ENCODE measurements at regions not wholly inside any gene's neighbourhood (a gene's known extent, or its start where the extent isn't known, plus 50 kb on each side); places are given as distances from the start of the nearest gene placed in this dataset.

- Histone ChIP-seq H3K4me2 (ENCODE audit: low read depth, low read length) (no peak overlapping the region), H2BK5ac (ENCODE audit: low read depth, low read length, poor library complexity, severe bottlenecking) (no peak overlapping the region), H4K8ac (ENCODE audit: low read depth in 2 of 2, low read length in 2 of 2) (no peak overlapping the region), H2AK5ac (ENCODE audit: low read depth, low read length) (no peak overlapping the region), H3K79me1 (ENCODE audit: low read depth in 1 of 2, low read length in 2 of 2) (no peaks in the 10 kb centered on the region), H3K18ac (ENCODE audit: low read depth, low read length) (no peak overlapping the region), H3K27ac (ENCODE audit: insufficient read depth, low read length) (no peak overlapping the region), H2BK20ac (ENCODE audit: low read depth, low read length) (no peak overlapping the region), H3K9me3 (ENCODE audit: control insufficient read depth, insufficient read depth, low read length) (peaks cover 48% of the 10 kb centered on the region), H4K91ac (ENCODE audit: insufficient read depth, low read depth, low read length) (no peak overlapping the region), H2BK15ac (ENCODE audit: low read depth, low read length) (no peak overlapping the region), H4K20me1 (ENCODE audit: insufficient read depth, low read length) (no peaks in the 10 kb centered on the region), H3K14ac (replicated peaks; ENCODE audit: low read depth, low read length) (no peak overlapping the region), H4K5ac (ENCODE audit: low read depth, low read length) (no peak overlapping the region), H3K36me3 (ENCODE audit: control insufficient read depth, insufficient read depth, low read length) (no peaks in the 10 kb centered on the region), H3K27me3 (ENCODE audit: control insufficient read depth, insufficient read depth, low read length) (no peaks in the 10 kb centered on the region), H3K9ac (ENCODE audit: low read depth, low read length) (no peak overlapping the region), H3K56ac (ENCODE audit: extremely low read depth, insufficient read depth, low read length) (no peak overlapping the region), H2AFZ (replicated peaks; ENCODE audit: low read length, poor library complexity) (no peak overlapping the region), H3K4me1 (ENCODE audit: control insufficient read depth, insufficient read depth, low read length) (no peaks in the 10 kb centered on the region), H3K4me3 (ENCODE audit: insufficient read depth, low read depth, low read length) (no peak overlapping the region), H2BK120ac (ENCODE audit: low read depth, low read length) (no peak overlapping the region), H3K9me1 (ENCODE audit: insufficient read depth, low read length) (no peaks in the 10 kb centered on the region), H2AK9ac (replicated peaks; ENCODE audit: low read depth, low read length, poor library complexity) (no peak overlapping the region), H3K4ac (ENCODE audit: low read depth, low read length) (no peak overlapping the region), H3K23ac (ENCODE audit: low read depth, low read length) (no peak overlapping the region)
- no TSS peak for BruUV-seq (replicated peaks)
- ATAC-seq (ENCODE audit: low read depth) (no peak), DNase-seq (no peak)
- ChIA-PET POLR2A (ENCODE audit: unreplicated experiment) (no interaction called here), CTCF (no interaction called here)
- intact Hi-C loops (cut with micrococcal nuclease) = no loop called here
- no peak for TF ChIP-seq BHLHE40 (IDR thresholded peaks at IDR 0.05; ENCODE audit: low read depth, low read length)
- no peak for TF ChIP-seq ELK1 (IDR thresholded peaks at IDR 0.05; ENCODE audit: borderline replicate concordance, low read depth, low read length)
- no peak for TF ChIP-seq RFX5 (IDR thresholded peaks at IDR 0.05; ENCODE audit: low read depth, low read length)
- no peak for TF ChIP-seq POLR2A (IDR thresholded peaks at IDR 0.05; ENCODE audit: low read depth, low read length)
- no peak for TF ChIP-seq USF2 (IDR thresholded peaks at IDR 0.05; ENCODE audit: low read depth, low read length)
- TF ChIP-seq NFE2L2 (IDR thresholded peaks at IDR 0.05; ENCODE audit: low read depth, low read length) = no peak
- TF ChIP-seq MAFK (IDR thresholded peaks at IDR 0.05; ENCODE audit: low read depth, low read length) = no peak
- TF ChIP-seq MAZ (IDR thresholded peaks at IDR 0.05; ENCODE audit: borderline replicate concordance, low read depth, low read length) = no peak
- no peak for TF ChIP-seq FOS (IDR thresholded peaks at IDR 0.05; ENCODE audit: low read depth, low read length)
- in situ Hi-C loops (cut with MboI; ENCODE audit: low sequenced_read_pairs) = no loop called here
- WGBS, 2 experiments (ENCODE audit: extremely low coverage in 2 of 2, insufficient read length in 1 of 2) = 60% methylated on average over 1 of the region's 5 CpGs; no CpG with 5 or more reads in 1 of the 2 experiments
- dilution Hi-C loops (cut with HindIII; ENCODE audit: low sequenced_read_pairs, unreplicated experiment) = no loop called here
Observed at GRCh38 chr22:48663297-48663696, 1164.4 kb downstream of the BRD1 start.

Data from IMR-90 (cell line).